T-helper 17 cell (primary cell): ENCODE measurements at regions not wholly inside any gene's neighbourhood (a gene's known extent, or its start where the extent isn't known, plus 50 kb on each side); places are given as distances from the start of the nearest gene placed in this dataset.

Experiments
- ATAC-seq: fragments of 150-1000 bp; cut with Tn5 transposase; 2 replicates; pipeline ENCODE4 v1.10.0; 2021; ENCODE audit warnings: mild to moderate bottlenecking, moderate library complexity
- DNase-seq, 3 donors: peaks; one replicate each; pipeline versions ENCODE4 v3.0.0 to v3.0.0-alpha.2; 2020 to 2021
- H3K9me3 ChIP-seq: one replicate; pipeline ENCODE4 v1.7.0; 2013; ENCODE audit warnings: low read length, mild to moderate bottlenecking; ENCODE audit not compliant: control insufficient read depth, poor library complexity, severe bottlenecking
- H3K27ac Mint-ChIP-seq: one replicate; pipeline ENCODE4 v1.8.0; 2022; ENCODE audit warnings: mild to moderate bottlenecking, moderate library complexity, mixed read lengths
- H3K27me3 Mint-ChIP-seq: one replicate; pipeline ENCODE4 v1.8.0; 2022; ENCODE audit warnings: mixed read lengths
- H3K36me3 Mint-ChIP-seq: one replicate; pipeline ENCODE4 v1.8.0; 2022; ENCODE audit warnings: low read depth, mixed read lengths
- H3K4me1 Mint-ChIP-seq: one replicate; pipeline ENCODE4 v1.8.0; 2022; ENCODE audit warnings: mild to moderate bottlenecking, mixed read lengths
- H3K4me3 Mint-ChIP-seq: one replicate; pipeline ENCODE4 v1.8.0; 2022; ENCODE audit warnings: mild to moderate bottlenecking, moderate library complexity, mixed read lengths

- Mint-ChIP-seq H3K4me3 (no peak overlapping the region), H3K27ac (no peak overlapping the region), H3K36me3 (no peaks in the 10 kb centered on the region), H3K4me1 (no peaks in the 10 kb centered on the region), H3K27me3 (peaks cover 36% of the 10 kb centered on the region)
- ATAC-seq: no peak
- DNase-seq: no peak
- H3K9me3 ChIP-seq: no peaks in the 10 kb centered on the region
These were observed 162.3 kb downstream of the FNDC1 start for GRCh38 chr6:159331451-159331850.

GRCh38 chr6:159329081-159329480, 159.9 kb downstream of the FNDC1 start:
- no peak for DNase-seq
- no peak for ATAC-seq
- no peaks in the 10 kb centered on the region for H3K9me3 ChIP-seq
- Mint-ChIP-seq H3K36me3 (no peaks in the 10 kb centered on the region), H3K4me3 (no peak overlapping the region), H3K27ac (no peak overlapping the region), H3K27me3 (peaks cover 30% of the 10 kb centered on the region), H3K4me1 (no peaks in the 10 kb centered on the region)

- no peaks in the 10 kb centered on the region for H3K4me1 Mint-ChIP-seq
- peaks cover 30% of the 10 kb centered on the region for H3K27me3 Mint-ChIP-seq
- H3K36me3 Mint-ChIP-seq: no peaks in the 10 kb centered on the region
- DNase-seq (no peak), ATAC-seq (no peak)
- H3K4me3 Mint-ChIP-seq: no peak overlapping the region
- H3K9me3 ChIP-seq: no peaks in the 10 kb centered on the region
- H3K27ac Mint-ChIP-seq: peak overlapping the region; percentile 39
These were observed 158.9 kb downstream of the FNDC1 start for GRCh38 chr6:159328052-159328451.

GRCh38 chr6:159325476-159325875, 156.3 kb downstream of the FNDC1 start:
- DNase-seq: no peak
- Mint-ChIP-seq H3K4me1 (no peaks in the 10 kb centered on the region), H3K27me3 (peaks cover 38% of the 10 kb centered on the region), H3K4me3 (no peak overlapping the region), H3K36me3 (no peaks in the 10 kb centered on the region), H3K27ac (no peak overlapping the region)
- no peak for ATAC-seq
- no peaks in the 10 kb centered on the region for H3K9me3 ChIP-seq

- H3K9me3 ChIP-seq: no peaks in the 10 kb centered on the region
- H3K4me3 Mint-ChIP-seq: no peak overlapping the region
- H3K27me3 Mint-ChIP-seq: peaks cover 38% of the 10 kb centered on the region
- no peak overlapping the region for H3K27ac Mint-ChIP-seq
- H3K4me1 Mint-ChIP-seq: no peaks in the 10 kb centered on the region
- H3K36me3 Mint-ChIP-seq: no peaks in the 10 kb centered on the region
- no peak for ATAC-seq
- DNase-seq: no peak
These were observed 155.4 kb downstream of the FNDC1 start for GRCh38 chr6:159324596-159324995.
